ENCODE measurements at regions not wholly inside any gene's neighbourhood (a gene's known extent, or its start where the extent isn't known, plus 50 kb on each side); places are given as distances from the start of the nearest gene placed in this dataset.

DNA sequence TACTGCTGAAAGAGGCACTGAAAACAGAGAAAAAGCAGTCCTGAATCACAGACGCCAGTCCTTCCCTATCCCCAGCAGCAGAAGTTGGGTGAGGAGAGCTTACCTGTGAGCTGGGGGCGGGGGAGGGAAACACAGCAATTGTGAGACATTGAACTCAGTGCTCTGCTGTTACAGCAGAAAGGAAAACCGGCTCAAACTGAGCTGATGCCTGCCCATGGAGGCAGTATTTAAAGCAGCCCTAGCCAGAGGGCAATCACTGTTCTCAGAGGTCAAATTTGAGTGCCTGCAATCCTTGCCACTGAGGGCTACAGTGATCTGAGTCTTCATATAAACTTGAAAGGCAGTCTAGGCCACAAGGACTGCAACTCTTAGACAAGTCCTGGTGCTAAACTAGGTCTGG is 220.7 kb downstream of the GRXCR1 start:
- no peak overlapping the region for H3K4me2 ChIP-seq (ENCODE audit: low read length)
- ChIA-PET POLR2A (interaction anchor here (1.0 kb wide), 1 partner anchor 164 kb away, joined by 3 read pairs; no protein-coding TSS in a partner anchor), CTCF (ENCODE audit: unreplicated experiment) (no interaction called here)
- no peaks in the 10 kb centered on the region for H4K20me1 ChIP-seq (ENCODE audit: insufficient read depth, low read length)
- no peak for DNase-seq (ENCODE audit: low spot score)
- no peaks in the 10 kb centered on the region for H3K79me2 ChIP-seq (ENCODE audit: insufficient read depth, low read depth, low read length)
- no peak for TF ChIP-seq EZH2phosphoT487 (IDR thresholded peaks at IDR 0.05; ENCODE audit: borderline replicate concordance, low read depth, low read length)
- H3K9me2 ChIP-seq (ENCODE audit: insufficient read depth, low read length) = no peaks in the 10 kb centered on the region
- intact Hi-C loops (cut with micrococcal nuclease; ENCODE audit: unreplicated experiment) = no loop called here
- H3K27ac ChIP-seq (ENCODE audit: low read depth, low read length, poor library complexity, severe bottlenecking) = no peak overlapping the region
- no peaks in the 10 kb centered on the region for H3K9me3 ChIP-seq (ENCODE audit: low read length)
- no peak overlapping the region for H2AFZ ChIP-seq (ENCODE audit: low read length)
- no TSS peak for BruUV-seq (replicated peaks)
- H3K36me3 ChIP-seq (ENCODE audit: insufficient read depth, low read length) = no peaks in the 10 kb centered on the region
- no peaks in the 10 kb centered on the region for H3K4me1 ChIP-seq (ENCODE audit: insufficient read depth, low read length, poor library complexity, severe bottlenecking)
- no peak overlapping the region for H3K4me3 ChIP-seq (ENCODE audit: low read depth, low read length, poor library complexity, severe bottlenecking)

DNA sequence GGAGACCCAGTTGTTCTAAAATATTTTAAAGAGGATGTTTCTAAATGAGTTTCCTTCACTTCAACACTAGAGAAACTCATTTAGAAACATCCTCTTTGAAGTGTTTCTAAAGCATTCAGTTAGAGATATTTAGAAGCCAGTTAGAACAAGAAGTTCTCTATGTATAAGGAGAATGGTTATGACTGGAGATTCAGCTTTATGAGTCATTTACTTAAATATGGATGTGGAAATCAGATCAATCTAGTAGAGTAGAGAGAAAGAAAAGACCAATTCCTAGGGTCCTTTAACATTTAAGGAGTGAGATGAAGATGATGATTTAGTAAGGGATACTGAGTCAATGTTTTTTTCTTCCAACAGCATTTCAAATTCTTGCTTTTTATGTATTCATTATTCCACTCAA is 234.1 kb downstream of the GRXCR1 start:
- Histone ChIP-seq H4K20me1 (ENCODE audit: insufficient read depth, low read length) (no peaks in the 10 kb centered on the region), H3K9me3 (ENCODE audit: low read length) (no peaks in the 10 kb centered on the region), H3K4me2 (ENCODE audit: low read length) (no peak overlapping the region), H3K79me2 (ENCODE audit: insufficient read depth, low read depth, low read length) (no peaks in the 10 kb centered on the region), H3K9me2 (ENCODE audit: insufficient read depth, low read length) (no peaks in the 10 kb centered on the region), H3K27ac (ENCODE audit: low read depth, low read length, poor library complexity, severe bottlenecking) (no peak overlapping the region), H3K4me3 (ENCODE audit: low read depth, low read length, poor library complexity, severe bottlenecking) (no peak overlapping the region), H3K4me1 (ENCODE audit: insufficient read depth, low read length, poor library complexity, severe bottlenecking) (no peaks in the 10 kb centered on the region), H2AFZ (ENCODE audit: low read length) (no peak overlapping the region), H3K36me3 (ENCODE audit: insufficient read depth, low read length) (no peaks in the 10 kb centered on the region)
- no TSS peak for BruUV-seq (replicated peaks)
- ChIA-PET POLR2A (no interaction called here), CTCF (ENCODE audit: unreplicated experiment) (no interaction called here)
- intact Hi-C loops (cut with micrococcal nuclease; ENCODE audit: unreplicated experiment) = no loop called here
- no peak for DNase-seq (ENCODE audit: low spot score)
- TF ChIP-seq, protein P1, sequence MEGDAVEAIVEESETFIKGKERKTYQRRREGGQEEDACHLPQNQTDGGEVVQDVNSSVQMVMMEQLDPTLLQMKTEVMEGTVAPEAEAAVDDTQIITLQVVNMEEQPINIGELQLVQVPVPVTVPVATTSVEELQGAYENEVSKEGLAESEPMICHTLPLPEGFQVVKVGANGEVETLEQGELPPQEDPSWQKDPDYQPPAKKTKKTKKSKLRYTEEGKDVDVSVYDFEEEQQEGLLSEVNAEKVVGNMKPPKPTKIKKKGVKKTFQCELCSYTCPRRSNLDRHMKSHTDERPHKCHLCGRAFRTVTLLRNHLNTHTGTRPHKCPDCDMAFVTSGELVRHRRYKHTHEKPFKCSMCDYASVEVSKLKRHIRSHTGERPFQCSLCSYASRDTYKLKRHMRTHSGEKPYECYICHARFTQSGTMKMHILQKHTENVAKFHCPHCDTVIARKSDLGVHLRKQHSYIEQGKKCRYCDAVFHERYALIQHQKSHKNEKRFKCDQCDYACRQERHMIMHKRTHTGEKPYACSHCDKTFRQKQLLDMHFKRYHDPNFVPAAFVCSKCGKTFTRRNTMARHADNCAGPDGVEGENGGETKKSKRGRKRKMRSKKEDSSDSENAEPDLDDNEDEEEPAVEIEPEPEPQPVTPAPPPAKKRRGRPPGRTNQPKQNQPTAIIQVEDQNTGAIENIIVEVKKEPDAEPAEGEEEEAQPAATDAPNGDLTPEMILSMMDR (conservative IDR thresholded peaks at IDR 0.05; ENCODE audit: low read length) = no peak
- TF ChIP-seq EZH2phosphoT487 (IDR thresholded peaks at IDR 0.05; ENCODE audit: borderline replicate concordance, low read depth, low read length) = no peak

DNA sequence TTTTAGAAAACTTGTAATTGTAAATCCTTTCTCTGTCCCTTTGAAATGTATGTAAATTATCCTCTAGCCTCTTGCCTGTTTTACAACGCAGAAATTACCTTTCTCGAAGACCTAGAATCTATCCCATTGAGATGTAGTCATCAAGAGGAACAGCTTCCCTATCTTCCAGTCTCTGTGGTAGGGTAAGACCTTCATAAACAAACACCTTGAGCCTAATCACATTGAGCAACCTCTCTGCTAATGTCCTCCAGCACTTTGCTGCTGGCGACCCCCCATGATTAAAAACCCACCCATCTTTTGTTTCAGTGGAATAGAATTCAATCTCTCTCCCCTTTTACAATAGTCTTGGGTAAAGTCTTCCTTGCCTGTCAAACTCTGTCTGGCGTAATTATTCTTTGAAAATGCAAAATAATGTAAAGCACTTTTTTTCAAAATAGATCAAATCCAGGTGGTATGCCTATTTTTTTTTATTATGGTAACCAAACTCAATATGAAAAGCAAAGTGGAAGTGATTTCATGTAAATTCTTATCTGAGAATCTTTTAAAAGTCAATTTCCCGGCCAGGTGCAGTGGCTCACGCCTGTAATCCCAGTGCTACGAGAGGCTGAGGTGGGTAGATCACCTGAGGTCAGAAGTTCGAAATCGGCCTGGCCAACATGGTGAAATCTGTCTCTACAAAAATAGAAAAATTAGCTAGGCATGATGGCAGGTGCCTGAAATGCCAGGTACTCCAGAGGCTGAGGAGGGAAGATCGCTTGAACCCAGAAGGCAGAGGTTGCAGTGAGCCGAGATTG is 237.9 kb downstream of the GRXCR1 start:
- CTCF ChIA-PET (ENCODE audit: unreplicated experiment) = no interaction called here
- no peaks in the 10 kb centered on the region for H3K9me2 ChIP-seq (ENCODE audit: insufficient read depth, low read length)
- no peak for DNase-seq (ENCODE audit: low spot score)
- no peak overlapping the region for H3K4me3 ChIP-seq (ENCODE audit: low read depth, low read length, poor library complexity, severe bottlenecking)
- BruUV-seq (replicated peaks) = no TSS peak
- intact Hi-C loops (cut with micrococcal nuclease; ENCODE audit: unreplicated experiment) = loop anchor here (10.0 kb wide), 1 partner anchor 1494 kb away; no protein-coding TSS in a partner anchor
- no peaks in the 10 kb centered on the region for H3K9me3 ChIP-seq (ENCODE audit: low read length)
- no peaks in the 10 kb centered on the region for H4K20me1 ChIP-seq (ENCODE audit: insufficient read depth, low read length)
- H3K79me2 ChIP-seq (ENCODE audit: insufficient read depth, low read depth, low read length) = no peaks in the 10 kb centered on the region
- no peaks in the 10 kb centered on the region for H3K4me1 ChIP-seq (ENCODE audit: insufficient read depth, low read length, poor library complexity, severe bottlenecking)
- POLR2A ChIA-PET = interaction anchor here (0.6 kb wide), 1 partner anchor 1473 kb away, joined by 3 read pairs; no protein-coding TSS in a partner anchor
- no peak overlapping the region for H2AFZ ChIP-seq (ENCODE audit: low read length)
- no peak overlapping the region for H3K27ac ChIP-seq (ENCODE audit: low read depth, low read length, poor library complexity, severe bottlenecking)
- H3K4me2 ChIP-seq (ENCODE audit: low read length) = no peak overlapping the region
- no peaks in the 10 kb centered on the region for H3K36me3 ChIP-seq (ENCODE audit: insufficient read depth, low read length)
- TF ChIP-seq, protein P1 (conservative IDR thresholded peaks at IDR 0.05; ENCODE audit: low read length) = no peak
- TF ChIP-seq EZH2phosphoT487 (IDR thresholded peaks at IDR 0.05; ENCODE audit: borderline replicate concordance, low read depth, low read length) = no peak
